ENCODE measurements at regions not wholly inside any gene's neighbourhood (a gene's known extent, or its start where the extent isn't known, plus 50 kb on each side); places are given as distances from the start of the nearest gene placed in this dataset.

GRCh38 chr2:19719540-19719939 is 182.2 kb downstream of the TTC32 start:
- no peak for DNase-seq (ENCODE audit: low spot score)

DNA sequence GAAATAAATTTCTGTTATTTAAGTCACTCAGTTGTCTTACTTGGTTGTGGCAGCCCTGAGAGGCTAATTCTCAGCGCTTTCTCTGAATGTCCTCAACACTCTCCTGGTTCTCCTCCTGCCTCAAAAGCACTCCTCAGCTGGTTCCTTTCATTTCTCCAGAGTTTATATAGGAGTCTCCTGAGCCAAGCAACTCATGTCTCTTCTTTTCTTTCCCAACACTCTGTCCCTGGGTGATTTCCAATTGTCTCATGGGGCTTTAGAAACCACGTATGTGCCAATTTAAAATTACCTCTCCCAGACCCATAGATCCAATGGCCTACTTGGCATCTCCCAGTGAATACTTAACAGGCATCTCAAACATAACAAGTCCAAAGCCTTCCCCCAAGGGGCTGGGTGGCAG is 184.3 kb downstream of the TTC32 start:
- no peak for DNase-seq (ENCODE audit: low spot score)

DNA sequence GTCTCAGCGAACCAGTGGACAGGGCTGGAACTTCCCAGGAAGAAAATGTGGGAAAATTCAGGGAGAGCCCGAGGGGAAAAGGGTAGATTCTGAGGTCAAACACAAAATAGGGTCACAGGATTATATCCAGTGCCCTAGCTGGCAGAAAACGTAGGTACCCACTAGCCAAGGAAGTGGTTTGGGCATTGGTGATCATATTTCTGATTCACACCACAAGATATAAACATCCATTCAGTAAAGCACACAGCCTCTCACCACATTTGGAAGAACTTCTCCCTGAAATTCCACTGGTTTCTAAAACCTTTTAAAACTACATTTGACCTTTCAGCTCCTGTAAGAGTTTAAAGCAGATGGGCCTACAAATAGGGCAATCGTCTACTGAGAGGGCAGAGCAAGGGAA is 186.9 kb downstream of the TTC32 start:
- DNase-seq (ENCODE audit: low spot score) = no peak

DNA sequence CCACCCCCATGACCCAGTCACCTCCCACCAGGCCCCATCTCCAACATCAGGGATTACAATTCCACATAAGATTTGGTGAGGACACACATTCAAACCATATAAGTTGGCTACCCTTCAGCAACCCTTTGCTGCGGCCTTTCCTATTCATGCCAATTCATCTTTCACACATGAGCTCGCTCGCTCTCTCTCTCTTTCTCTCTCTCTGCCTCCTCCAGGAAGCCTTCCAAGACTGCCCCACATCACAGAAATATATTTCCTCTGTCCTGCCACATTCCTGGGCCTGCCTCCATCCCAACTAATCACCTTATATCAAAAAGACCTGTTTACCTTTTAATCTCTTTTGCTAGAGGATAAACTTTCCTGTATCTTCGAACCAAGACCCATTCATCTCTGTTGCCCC is 188.9 kb downstream of the TTC32 start:
- DNase-seq (ENCODE audit: low spot score) = no peak

DNA sequence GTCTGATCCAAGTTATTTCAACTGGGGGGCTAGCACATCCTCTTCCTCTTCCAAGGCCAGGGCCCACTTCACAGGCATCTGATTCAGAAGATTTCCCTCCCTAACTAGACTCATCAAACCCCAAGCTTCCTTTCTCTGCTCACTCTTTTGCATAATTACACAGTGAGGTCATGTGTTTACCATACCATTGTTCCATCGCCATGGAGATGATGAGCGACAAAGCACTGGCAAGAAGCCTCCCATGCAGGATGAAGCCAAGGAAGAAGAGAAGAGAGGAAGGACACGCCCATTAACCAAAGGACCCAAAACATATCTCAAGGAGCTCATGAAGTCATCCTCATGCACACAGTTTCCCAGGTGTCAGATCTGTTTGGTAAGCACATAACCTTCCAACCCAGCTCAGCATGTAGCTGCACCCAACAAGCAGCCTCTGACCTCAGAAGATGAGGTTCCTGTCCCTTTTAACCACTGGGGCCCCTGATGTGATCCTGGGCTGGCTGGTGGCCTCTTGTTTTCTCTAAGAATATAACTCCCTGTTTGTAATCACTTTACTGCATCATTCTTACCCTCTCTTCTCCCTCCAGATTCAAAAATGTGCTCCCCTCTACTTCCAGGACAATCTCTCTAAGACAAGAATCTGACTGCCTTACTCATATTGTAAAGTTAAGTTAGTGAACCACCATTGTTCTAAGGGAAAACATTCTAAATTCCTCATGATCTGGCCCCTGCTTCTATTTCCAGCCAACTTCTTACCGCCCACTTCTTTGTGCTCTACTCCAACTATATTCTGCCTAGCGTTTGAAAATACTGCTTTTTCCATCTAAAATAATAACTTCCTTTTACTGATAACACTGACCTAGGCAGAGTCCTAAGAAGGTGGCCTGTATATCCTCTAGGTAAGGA is 190.1 kb downstream of the TTC32 start:
- peak; percentile 14 for DNase-seq (ENCODE audit: low spot score)

DNA sequence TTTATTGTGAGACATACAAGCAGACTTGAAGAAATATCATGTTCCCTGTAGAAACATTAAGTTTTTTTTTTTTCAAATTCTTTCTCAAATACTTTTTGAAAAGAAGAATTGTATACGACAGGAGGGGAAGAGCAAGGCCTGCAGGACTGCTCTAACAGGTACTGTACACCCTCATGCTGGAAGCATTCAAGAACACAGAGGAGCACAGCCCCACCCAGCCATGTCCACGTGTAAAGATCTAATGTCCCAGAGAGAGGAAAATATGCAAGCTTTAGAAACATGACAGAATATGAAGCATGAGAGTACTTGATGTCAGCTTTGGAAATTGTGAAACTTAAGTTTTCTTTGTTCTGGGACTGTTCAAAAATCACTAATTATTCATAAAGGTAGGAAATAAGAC is 191.6 kb downstream of the TTC32 start:
- no peak for DNase-seq (ENCODE audit: low spot score)

DNA sequence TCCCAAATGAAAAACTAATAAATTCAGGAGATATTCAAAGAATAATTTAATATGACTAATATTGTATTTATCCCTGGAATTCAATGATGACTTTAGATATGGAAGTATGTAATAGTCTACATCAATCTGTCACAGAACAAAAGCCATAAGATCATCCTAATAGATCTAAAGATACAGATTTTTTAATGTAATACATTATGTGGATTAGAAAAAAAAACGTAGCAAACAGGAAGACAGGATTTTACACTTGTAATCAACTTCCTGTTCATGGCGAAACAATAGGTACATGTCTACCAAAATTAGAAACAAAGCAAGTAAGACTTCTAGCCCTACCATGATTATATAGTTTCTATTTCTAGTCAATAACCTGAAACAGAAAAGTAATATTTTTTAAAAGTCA is 192.2 kb downstream of the TTC32 start:
- DNase-seq (ENCODE audit: low spot score) = no peak

GRCh38 chr2:19708776-19709175 is 193.0 kb downstream of the TTC32 start:
- no peak for DNase-seq (ENCODE audit: low spot score)

DNA sequence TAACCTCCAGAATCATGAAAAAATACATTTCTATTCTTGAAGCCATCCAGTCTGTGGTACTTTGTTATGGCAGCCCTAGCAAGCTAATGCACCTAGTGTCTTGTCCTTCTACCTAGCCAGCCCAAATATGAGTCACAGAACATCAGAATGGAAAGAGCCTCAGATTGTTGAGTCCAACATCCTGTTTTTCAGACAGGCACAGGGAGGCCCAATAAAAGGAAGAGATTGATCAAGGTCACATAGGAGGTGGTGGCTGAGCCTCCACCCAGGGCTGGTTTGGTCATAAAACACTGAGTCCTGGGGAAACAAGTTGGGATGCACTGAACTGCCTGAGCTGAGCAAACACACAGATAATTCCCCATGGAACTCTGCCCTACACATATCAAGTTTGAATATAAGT is 195.5 kb downstream of the TTC32 start:
- no peak for DNase-seq (ENCODE audit: low spot score)

GRCh38 chr2:19702267-19702666 is 199.5 kb downstream of the TTC32 start:
- DNase-seq (ENCODE audit: low spot score) = no peak

GRCh38 chr2:19700861-19701585 is 200.8 kb downstream of the TTC32 start:
- no peak for DNase-seq (ENCODE audit: low spot score)

DNA sequence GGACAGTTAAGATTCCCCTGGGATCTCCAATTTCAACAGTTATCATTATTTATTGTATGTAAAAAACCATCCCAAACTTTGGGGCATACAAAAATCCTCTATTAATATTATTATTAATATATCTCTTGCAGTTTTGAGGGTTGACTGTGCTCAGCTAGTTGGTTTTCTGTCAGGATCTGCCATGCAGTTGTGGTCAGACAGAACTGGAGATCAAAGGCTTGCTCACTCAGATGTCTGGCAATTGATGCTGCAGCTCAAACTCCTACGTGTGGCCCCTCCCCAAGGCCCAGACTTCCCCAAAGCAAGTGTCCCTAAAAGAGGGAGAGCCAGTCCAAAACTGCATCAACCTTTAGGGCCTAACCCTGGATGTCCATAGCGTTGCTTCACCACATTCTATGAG is 204.7 kb downstream of the TTC32 start:
- no peak for DNase-seq (ENCODE audit: low spot score)

DNA sequence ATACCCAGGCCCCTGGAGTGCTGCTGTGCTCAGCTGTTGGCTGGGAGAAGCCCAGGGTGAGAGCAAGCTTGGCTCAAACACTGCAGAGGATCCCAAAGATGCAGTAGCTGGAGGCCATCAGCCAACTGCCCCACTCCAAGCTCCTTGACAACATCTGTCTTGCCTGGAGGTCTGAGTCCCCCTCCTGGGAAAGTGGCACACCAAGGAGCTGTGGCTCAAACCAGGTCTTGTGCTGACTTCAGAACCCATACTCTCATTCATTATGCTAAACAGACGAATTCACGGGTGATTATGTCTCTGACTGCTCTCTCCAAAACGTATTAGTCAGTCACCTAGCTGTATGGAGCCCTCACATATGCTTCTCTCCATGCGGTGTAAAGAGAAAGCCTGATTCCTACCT is 206.1 kb downstream of the TTC32 start:
- no peak for DNase-seq (ENCODE audit: low spot score)

GRCh38 chr2:19691892-19692291 is 209.9 kb downstream of the TTC32 start:
- no peak for DNase-seq (ENCODE audit: low spot score)

- no peak for DNase-seq (ENCODE audit: low spot score)
Measured at GRCh38 chr2:19690429-19690828, 211.4 kb downstream of the TTC32 start.

DNA sequence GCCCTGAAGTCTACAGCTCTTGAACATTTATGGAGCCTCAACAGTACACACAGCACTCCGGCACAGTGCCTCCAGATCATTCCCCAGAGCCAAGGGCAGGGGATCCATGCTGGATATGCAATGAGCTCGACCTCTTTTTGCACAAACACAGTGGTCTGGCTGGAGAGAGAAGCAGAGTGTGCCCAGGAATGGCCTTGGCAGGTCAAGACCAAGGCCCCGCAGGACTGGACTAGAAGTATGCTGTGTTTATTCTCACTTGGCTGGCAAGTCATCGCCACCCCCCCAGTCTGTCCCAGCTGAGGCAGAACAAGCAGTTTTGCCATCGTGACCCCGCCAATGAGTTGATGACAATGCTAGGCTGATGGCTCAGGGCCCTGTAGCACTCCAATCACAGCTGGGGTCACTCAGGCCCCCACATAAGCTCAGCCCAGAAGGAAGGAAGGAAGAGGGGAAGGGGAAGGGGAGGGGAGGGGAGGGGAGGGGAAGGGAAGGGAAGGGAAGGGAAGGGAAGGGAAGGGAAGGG is 212.1 kb downstream of the TTC32 start:
- no peak for DNase-seq (ENCODE audit: low spot score)

GRCh38 chr2:19688059-19688458 is 213.7 kb downstream of the TTC32 start:
- DNase-seq (ENCODE audit: low spot score) = no peak

- DNase-seq (ENCODE audit: low spot score) = no peak
Measured at GRCh38 chr2:19687017-19687659, 214.6 kb downstream of the TTC32 start.

DNA sequence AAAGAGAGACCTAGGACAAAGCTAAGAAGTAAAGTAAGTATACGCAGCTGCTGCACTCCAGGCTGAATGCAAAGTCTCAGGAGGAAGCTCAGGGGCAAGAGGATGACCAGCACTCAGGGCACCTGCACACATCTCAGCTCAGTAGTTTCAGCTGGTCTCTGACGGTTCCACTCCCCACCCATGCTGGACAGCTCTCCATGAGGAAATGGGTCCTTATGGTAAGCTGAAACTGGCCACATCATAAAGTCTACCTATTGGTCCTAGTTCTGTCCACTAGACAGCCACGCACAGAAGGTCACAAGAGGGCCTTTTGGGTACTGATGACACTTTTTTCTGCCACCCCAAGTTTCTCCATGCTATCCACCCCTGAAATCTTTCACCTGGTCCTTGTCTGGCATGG is 215.3 kb downstream of the TTC32 start:
- DNase-seq (ENCODE audit: low spot score) = no peak

- no peak for DNase-seq (ENCODE audit: low spot score)
Measured at GRCh38 chr2:19685731-19686130, 216.1 kb downstream of the TTC32 start.

DNA sequence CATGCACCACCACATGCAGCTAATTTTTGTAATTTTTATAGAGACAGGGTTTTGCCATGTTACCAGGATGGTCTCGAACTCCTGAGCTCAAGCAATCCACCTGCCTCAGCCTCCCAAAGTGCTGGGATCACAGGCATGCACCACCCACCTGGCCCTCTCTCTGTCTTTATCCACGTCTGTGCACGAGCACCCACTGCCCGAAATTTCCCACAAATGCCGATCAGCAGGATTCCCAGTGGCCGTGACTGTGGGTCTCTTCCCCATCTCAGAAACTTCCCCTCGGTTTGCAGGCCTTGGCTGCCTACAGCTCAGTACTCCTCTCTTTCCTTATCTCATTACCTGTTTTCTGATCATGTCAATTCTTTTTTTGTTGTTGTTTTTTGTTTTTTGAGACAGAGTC is 217.3 kb downstream of the TTC32 start:
- DNase-seq (ENCODE audit: low spot score) = no peak

DNA sequence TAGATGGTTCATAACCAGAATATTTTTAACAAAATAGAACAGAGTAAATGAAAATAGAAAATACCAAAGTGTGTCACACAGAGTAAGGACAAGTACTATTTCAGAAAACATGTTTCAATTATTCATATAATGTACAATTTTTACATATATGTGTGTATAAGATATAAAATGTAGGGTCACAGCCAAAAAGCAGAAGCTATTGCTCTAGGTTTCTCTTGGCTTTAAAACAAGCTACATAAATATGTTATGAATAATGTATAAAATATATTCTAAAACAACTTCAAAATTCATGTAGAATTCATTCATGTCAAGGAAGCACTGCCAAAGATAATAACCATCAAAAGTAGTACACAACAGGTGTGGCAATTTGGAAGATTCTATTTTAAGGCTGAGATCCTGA is 218.2 kb downstream of the TTC32 start:
- DNase-seq (ENCODE audit: low spot score) = no peak

DNA sequence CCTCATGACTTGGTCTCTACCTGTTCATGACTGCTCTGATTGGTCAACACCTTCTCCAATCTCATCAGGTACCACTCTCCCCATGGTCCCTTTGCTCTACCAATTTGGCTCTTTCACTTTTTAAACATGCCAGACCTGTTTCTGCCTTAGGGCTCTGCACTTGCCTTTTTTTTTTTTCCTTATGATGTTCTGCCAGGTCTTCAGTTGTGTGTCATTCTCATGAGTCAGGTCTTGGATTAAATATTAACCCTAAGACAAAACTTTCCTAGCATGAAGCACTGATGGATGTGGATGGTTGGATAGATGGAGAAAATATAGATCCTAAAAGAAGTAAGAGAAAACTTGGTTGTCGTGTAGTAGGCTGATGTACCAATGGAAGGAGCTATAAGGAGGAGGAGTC is 219.3 kb downstream of the TTC32 start:
- peak; percentile 75 for DNase-seq (ENCODE audit: low spot score)
